Large intestine (tissue), 3 donors: ENCODE measurements at regions not wholly inside any gene's neighbourhood (a gene's known extent, or its start where the extent isn't known, plus 50 kb on each side); places are given as distances from the start of the nearest gene placed in this dataset.
A peak's percentile ranks its signal among the peaks of the same experiment; 100 is the strongest.

Experiments
- DNase-seq, 2 donors: peaks; one replicate each; pipeline versions ENCODE4 v3.0.0 to v3.0.0-alpha.2; 2013
- H3K27ac ChIP-seq: one replicate; pipeline ENCODE4 v1.5.1; 2013; ENCODE audit warnings: low read length
- H3K27me3 ChIP-seq: 2 replicates; pipeline ENCODE4 v1.6.1; 2013; ENCODE audit warnings: low read length; ENCODE audit not compliant: control insufficient read depth, insufficient read depth
- H3K36me3 ChIP-seq: 2 replicates; pipeline ENCODE4 v1.6.1; 2013; ENCODE audit warnings: low read length; ENCODE audit not compliant: control insufficient read depth, insufficient read depth
- H3K4me1 ChIP-seq: one replicate; pipeline ENCODE4 v1.6.1; 2013; ENCODE audit warnings: low read length; ENCODE audit not compliant: control insufficient read depth, insufficient read depth
- H3K4me3 ChIP-seq: one replicate; pipeline ENCODE4 v1.5.1; 2013; ENCODE audit warnings: low read length
- H3K9me3 ChIP-seq: one replicate; pipeline ENCODE4 v1.6.1; 2013; ENCODE audit warnings: mild to moderate bottlenecking, low read depth, low read length, moderate library complexity; ENCODE audit not compliant: control insufficient read depth
- WGBS: methylation state at CpG from one replicate; pipeline ENCODE4 v1.1.5; 2013; ENCODE audit warnings: low lambda C conversion rate; ENCODE audit not compliant: insufficient coverage; 5-methylcytosine and 5-hydroxymethylcytosine counted together

- DNase-seq, result peak in 1 of 2 donors; percentile 37
- H3K36me3 ChIP-seq, result no peaks in the 10 kb centered on the region
These were observed 59.4 kb upstream of the C5orf46 start for GRCh38 chr5:147965715-147966114.

GRCh38 chr5:147963948-147964693 lies 57.8 kb upstream of the C5orf46 start:
- no peaks in the 10 kb centered on the region for H3K9me3 ChIP-seq
- H3K4me1 ChIP-seq, result peaks cover 4% of the 10 kb centered on the region
- WGBS, result 60% methylated on average over 1 of the region's 4 CpGs
- H3K27me3 ChIP-seq, result no peaks in the 10 kb centered on the region
- H3K4me3 ChIP-seq, result no peak overlapping the region
- no peaks in the 10 kb centered on the region for H3K36me3 ChIP-seq
- H3K27ac ChIP-seq, result peak overlapping the region; percentile 2
- DNase-seq, result peak; percentile 19 to 55

More at GRCh38 chr5:147965715-147966114, 59.4 kb upstream of the C5orf46 start:
- H3K9me3 ChIP-seq, result no peaks in the 10 kb centered on the region
- H3K27ac ChIP-seq, result no peak overlapping the region
- H3K4me1 ChIP-seq, result peaks cover 4% of the 10 kb centered on the region
- H3K27me3 ChIP-seq, result no peaks in the 10 kb centered on the region
- no peak overlapping the region for H3K4me3 ChIP-seq

- Histone ChIP-seq H3K4me1 (peaks cover 4% of the 10 kb centered on the region), H3K36me3 (no peaks in the 10 kb centered on the region), H3K27ac (no peak overlapping the region), H3K27me3 (no peaks in the 10 kb centered on the region), H3K4me3 (no peak overlapping the region), H3K9me3 (no peaks in the 10 kb centered on the region)
- no CpG with 5 or more reads among the region's 2 CpGs for WGBS
- no peak for DNase-seq
These were observed 57.1 kb upstream of the C5orf46 start for GRCh38 chr5:147963436-147963835.

- Histone ChIP-seq H3K27me3 (no peaks in the 10 kb centered on the region), H3K36me3 (no peaks in the 10 kb centered on the region), H3K9me3 (no peaks in the 10 kb centered on the region), H3K27ac (no peak overlapping the region), H3K4me1 (peaks cover 4% of the 10 kb centered on the region), H3K4me3 (no peak overlapping the region)
- DNase-seq, result no peak
- no CpG with 5 or more reads among the region's 2 CpGs for WGBS
These were observed 54.9 kb upstream of the C5orf46 start for GRCh38 chr5:147961208-147961749.

GRCh38 chr5:147957901-147958300 lies 51.6 kb upstream of the C5orf46 start:
- Histone ChIP-seq H3K27me3 (no peaks in the 10 kb centered on the region), H3K9me3 (no peaks in the 10 kb centered on the region), H3K27ac (no peak overlapping the region), H3K4me1 (no peaks in the 10 kb centered on the region), H3K36me3 (no peaks in the 10 kb centered on the region), H3K4me3 (no peak overlapping the region)
- no peak for DNase-seq
- WGBS, result no CpG with 5 or more reads among the region's 6 CpGs

- H3K27ac ChIP-seq, result no peak overlapping the region
- no peaks in the 10 kb centered on the region for H3K36me3 ChIP-seq
- H3K4me1 ChIP-seq, result no peaks in the 10 kb centered on the region
- H3K9me3 ChIP-seq, result no peaks in the 10 kb centered on the region
- DNase-seq, result no peak
- no peaks in the 10 kb centered on the region for H3K27me3 ChIP-seq
- H3K4me3 ChIP-seq, result no peak overlapping the region
- no CpG with 5 or more reads among the region's 2 CpGs for WGBS
These were observed 50.5 kb upstream of the C5orf46 start for GRCh38 chr5:147956842-147957223.

GRCh38 chr5:147956064-147956841 lies 49.9 kb upstream of the C5orf46 start:
- Histone ChIP-seq H3K36me3 (no peaks in the 10 kb centered on the region), H3K27me3 (no peaks in the 10 kb centered on the region), H3K4me1 (no peaks in the 10 kb centered on the region), H3K4me3 (no peak overlapping the region), H3K9me3 (no peaks in the 10 kb centered on the region), H3K27ac (no peak overlapping the region)
- 82% methylated on average over 1 of the region's 1 CpG for WGBS
- DNase-seq, result no peak
